Panc1 (cell line): ENCODE measurements at regions not wholly inside any gene's neighbourhood (a gene's known extent, or its start where the extent isn't known, plus 50 kb on each side); places are given as distances from the start of the nearest gene placed in this dataset.

Experiments
- ATAC-seq: fragments of 200-7000 bp; cut with Tn5 transposase; 2 replicates; pipeline ENCODE4 v1.9.1; 2020; ENCODE audit warnings: mild to moderate bottlenecking, moderate library complexity
- BruUV-seq: library from RNA; stranded (reverse); fragments of 400-500 nt; replicated peaks from 2 replicates; lab custom pipeline; 2021; lab: Mats Ljungman, UMichigan
- CTCF ChIA-PET: fragments of 300-600 bp; sonication (Branson Sonifier 250); formaldehyde crosslinking; loops from one replicate; lab custom pipeline; 2022; ENCODE audit warnings: antibody characterized with exemption; lab: Charles Lee
- POLR2A ChIA-PET: fragments of 300-600 bp; sonication (Branson Sonifier 250); formaldehyde crosslinking; loops from one replicate; lab custom pipeline; 2022; ENCODE audit warnings: antibody characterized with exemption; lab: Charles Lee
- DNase-seq: peaks from one replicate; pipeline ENCODE4 v3.0.0-alpha.2; 2010; ENCODE audit warnings: low read depth, low spot score
- H3K27ac ChIP-seq: 2 replicates; pipeline ENCODE4 v1.5.1; 2011; ENCODE audit warnings: mild to moderate bottlenecking, low read length, inconsistent platforms
- H3K27me3 ChIP-seq: fragments of 200-500 bp; sonication (Bioruptor generic); 2 replicates; pipeline ENCODE4 v1.6.0; 2014; ENCODE audit warnings: low read length, inconsistent platforms; ENCODE audit not compliant: control insufficient read depth, insufficient read depth
- H3K36me3 ChIP-seq: fragments of 200-500 bp; sonication (Bioruptor generic); 2 replicates; pipeline ENCODE4 v1.5.1; 2014; ENCODE audit warnings: inconsistent platforms, mild to moderate bottlenecking, low read length, moderate library complexity; ENCODE audit not compliant: control insufficient read depth, insufficient read depth
- H3K4me1 ChIP-seq: 2 replicates; pipeline ENCODE4 v1.5.1; 2011; ENCODE audit warnings: inconsistent platforms, mild to moderate bottlenecking, low read length, moderate library complexity; ENCODE audit not compliant: control insufficient read depth, insufficient read depth
- H3K4me3 ChIP-seq, 2 experiments: 2 replicates each; pipeline ENCODE4 v1.5.1; 2011 to 2012; ENCODE audit warnings: low read depth in 2 of 2, low read length in 2 of 2, mild to moderate bottlenecking in 2 of 2, inconsistent platforms in 1 of 2, moderate library complexity in 1 of 2
- H3K9me3 ChIP-seq: fragments of 200-500 bp; sonication (Bioruptor generic); 2 replicates; pipeline ENCODE4 v1.5.1; 2014; ENCODE audit warnings: low read depth, mild to moderate bottlenecking, inconsistent platforms, low read length, moderate library complexity; ENCODE audit not compliant: control insufficient read depth, insufficient read depth
- CTCF ChIP-seq: fragments of 450-650 bp; IDR thresholded peaks from 2 replicates; pipeline ENCODE4 v1.5.1; 2017; ENCODE audit warnings: mild to moderate bottlenecking
- POLR2AphosphoS5 ChIP-seq: IDR thresholded peaks from 2 replicates; pipeline ENCODE4 v1.6.1; 2012; ENCODE audit warnings: mild to moderate bottlenecking, low read depth, low read length, moderate library complexity
- SIN3A ChIP-seq: IDR thresholded peaks from 2 replicates; pipeline ENCODE4 v1.6.1; 2012; ENCODE audit warnings: low read depth, mild to moderate bottlenecking, low read length, moderate library complexity, borderline replicate concordance; ENCODE audit not compliant: insufficient read depth
- TCF7L2 ChIP-seq: IDR thresholded peaks from 2 replicates; pipeline ENCODE4 v1.6.1; 2011; ENCODE audit warnings: mild to moderate bottlenecking, low read depth, low read length, inconsistent platforms
- in situ Hi-C: cut with HindIII; loops from 2 replicates; pipeline ENCODE4 v1.10.0; 2016; ENCODE audit warnings: low sequenced_read_pairs, low pct_unique_long_range_greater_than_20kb
- intact Hi-C: fragments of 100-400 bp; cut with micrococcal nuclease; formaldehyde crosslinking; loops from one replicate; pipeline ENCODE4 v1.10.0; 2022; ENCODE audit not compliant: unreplicated experiment
- TF ChIP-seq, protein P1 (sequence below), 2 experiments: IDR thresholded peaks; 2 replicates each; pipeline ENCODE4 v1.6.1; 2011 to 2012; ENCODE audit warnings: low read depth in 2 of 2, control low read depth in 1 of 2, low read length in 1 of 2, mild to moderate bottlenecking in 1 of 2, moderate library complexity in 1 of 2; ENCODE audit not compliant: insufficient read depth in 1 of 2

DNA sequence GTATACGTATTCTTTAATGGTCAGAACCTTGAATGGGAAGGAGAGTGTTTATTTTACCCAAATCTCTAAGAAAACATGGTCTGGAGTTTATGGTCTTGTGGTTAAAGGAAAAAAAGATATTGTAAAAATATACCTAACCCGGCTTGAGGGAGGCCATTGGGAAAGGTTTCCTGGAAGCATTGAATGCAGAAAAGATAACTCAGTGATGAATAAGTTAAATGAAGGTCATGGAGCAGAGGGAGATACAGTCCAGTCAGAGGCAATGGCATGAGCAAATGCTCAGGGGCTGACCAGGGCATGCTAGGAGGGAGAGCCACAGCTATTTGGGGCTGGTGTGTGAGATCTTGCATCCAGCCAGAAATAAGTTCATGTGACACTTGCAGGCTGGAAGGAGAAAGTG is 430.4 kb upstream of the CDH5 start:
- TF ChIP-seq CTCF = no peak
- no peak for TF ChIP-seq POLR2AphosphoS5
- no peak for TF ChIP-seq TCF7L2
- TF ChIP-seq, protein P1, sequence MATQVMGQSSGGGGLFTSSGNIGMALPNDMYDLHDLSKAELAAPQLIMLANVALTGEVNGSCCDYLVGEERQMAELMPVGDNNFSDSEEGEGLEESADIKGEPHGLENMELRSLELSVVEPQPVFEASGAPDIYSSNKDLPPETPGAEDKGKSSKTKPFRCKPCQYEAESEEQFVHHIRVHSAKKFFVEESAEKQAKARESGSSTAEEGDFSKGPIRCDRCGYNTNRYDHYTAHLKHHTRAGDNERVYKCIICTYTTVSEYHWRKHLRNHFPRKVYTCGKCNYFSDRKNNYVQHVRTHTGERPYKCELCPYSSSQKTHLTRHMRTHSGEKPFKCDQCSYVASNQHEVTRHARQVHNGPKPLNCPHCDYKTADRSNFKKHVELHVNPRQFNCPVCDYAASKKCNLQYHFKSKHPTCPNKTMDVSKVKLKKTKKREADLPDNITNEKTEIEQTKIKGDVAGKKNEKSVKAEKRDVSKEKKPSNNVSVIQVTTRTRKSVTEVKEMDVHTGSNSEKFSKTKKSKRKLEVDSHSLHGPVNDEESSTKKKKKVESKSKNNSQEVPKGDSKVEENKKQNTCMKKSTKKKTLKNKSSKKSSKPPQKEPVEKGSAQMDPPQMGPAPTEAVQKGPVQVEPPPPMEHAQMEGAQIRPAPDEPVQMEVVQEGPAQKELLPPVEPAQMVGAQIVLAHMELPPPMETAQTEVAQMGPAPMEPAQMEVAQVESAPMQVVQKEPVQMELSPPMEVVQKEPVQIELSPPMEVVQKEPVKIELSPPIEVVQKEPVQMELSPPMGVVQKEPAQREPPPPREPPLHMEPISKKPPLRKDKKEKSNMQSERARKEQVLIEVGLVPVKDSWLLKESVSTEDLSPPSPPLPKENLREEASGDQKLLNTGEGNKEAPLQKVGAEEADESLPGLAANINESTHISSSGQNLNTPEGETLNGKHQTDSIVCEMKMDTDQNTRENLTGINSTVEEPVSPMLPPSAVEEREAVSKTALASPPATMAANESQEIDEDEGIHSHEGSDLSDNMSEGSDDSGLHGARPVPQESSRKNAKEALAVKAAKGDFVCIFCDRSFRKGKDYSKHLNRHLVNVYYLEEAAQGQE (IDR thresholded peaks at IDR 0.05; ENCODE audit: insufficient read depth in 1 of 2, low read depth in 2 of 2, low read length in 1 of 2) = no peak
- TF ChIP-seq SIN3A = no peak
- no TSS peak for BruUV-seq
- POLR2A ChIA-PET = no interaction called here

DNA sequence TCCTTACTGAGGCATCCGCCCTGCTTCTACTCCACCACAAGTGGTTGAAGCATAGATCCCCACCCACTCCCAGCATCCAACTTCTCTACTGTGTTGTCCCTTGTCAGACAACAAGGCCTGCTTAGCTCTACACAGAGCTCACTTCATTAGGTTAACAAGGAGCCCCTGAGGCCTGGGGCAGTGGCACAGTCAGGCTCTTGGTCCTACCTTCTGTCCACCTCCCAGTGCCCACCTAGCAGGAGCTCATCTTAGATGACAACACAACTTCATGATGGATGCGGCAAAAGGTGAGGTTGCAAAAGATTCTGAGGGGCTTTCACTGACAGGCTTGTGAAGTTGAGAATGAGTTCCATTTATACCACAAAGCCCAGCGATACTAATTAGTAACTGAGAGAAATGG is 432.0 kb upstream of the CDH5 start:
- DNase-seq (no peak), ATAC-seq (no peak)
- no TSS peak for BruUV-seq
- Histone ChIP-seq H3K27me3 (no peaks in the 10 kb centered on the region), H3K9me3 (no peaks in the 10 kb centered on the region), H3K27ac (no peak overlapping the region), H3K4me1 (no peaks in the 10 kb centered on the region), H3K4me3 (no peak overlapping the region), H3K36me3 (no peaks in the 10 kb centered on the region)
- ChIA-PET CTCF (no interaction called here), POLR2A (no interaction called here)
- in situ Hi-C loops (no loop called here), intact Hi-C loops (no loop called here)
- TF ChIP-seq, protein P1 (IDR thresholded peaks at IDR 0.05; ENCODE audit: insufficient read depth in 1 of 2, low read depth in 2 of 2, low read length in 1 of 2) = no peak
- no peak for TF ChIP-seq SIN3A
- TF ChIP-seq TCF7L2 = no peak
- TF ChIP-seq POLR2AphosphoS5 = no peak

More for the DNA sequence above, 430.4 kb upstream of the CDH5 start:
- CTCF ChIA-PET = no interaction called here
- in situ Hi-C loops = no loop called here
- Histone ChIP-seq H3K27me3 (no peaks in the 10 kb centered on the region), H3K27ac (no peak overlapping the region), H3K9me3 (no peaks in the 10 kb centered on the region), H3K4me1 (no peaks in the 10 kb centered on the region), H3K4me3 (no peak overlapping the region), H3K36me3 (no peaks in the 10 kb centered on the region)
- DNase-seq (no peak), ATAC-seq (no peak)
- intact Hi-C loops = no loop called here
